ENCODE measurements at regions not wholly inside any gene's neighbourhood (a gene's known extent, or its start where the extent isn't known, plus 50 kb on each side); places are given as distances from the start of the nearest gene placed in this dataset.

DNA sequence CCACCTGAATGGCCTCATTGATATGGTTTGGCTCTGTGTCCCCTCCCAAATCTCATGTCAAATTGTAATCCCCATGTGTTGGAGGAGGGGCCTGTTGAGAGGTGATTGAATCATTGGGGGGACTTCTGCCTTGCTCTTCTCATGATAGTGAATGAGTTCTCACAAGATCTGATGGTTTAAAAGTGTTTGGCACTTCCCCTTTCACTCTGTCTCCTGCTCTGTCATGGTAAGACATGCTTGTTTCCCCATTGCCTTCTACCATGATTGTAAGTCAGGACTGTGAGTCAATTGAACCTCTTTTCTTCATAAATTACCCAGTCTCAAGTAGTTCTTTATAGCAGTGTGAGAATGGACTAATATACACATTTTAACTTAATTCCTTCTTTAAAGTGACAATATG is 146.8 kb upstream of the KCNJ3 start:
- Histone ChIP-seq H3K27ac (ENCODE audit: low read depth, low read length, poor library complexity, severe bottlenecking) (no peak overlapping the region), H3K9me3 (ENCODE audit: low read length) (no peaks in the 10 kb centered on the region), H3K36me3 (ENCODE audit: insufficient read depth, low read length) (no peaks in the 10 kb centered on the region), H2AFZ (ENCODE audit: low read length) (no peak overlapping the region), H3K4me3 (ENCODE audit: low read depth, low read length, poor library complexity, severe bottlenecking) (no peak overlapping the region), H3K79me2 (ENCODE audit: insufficient read depth, low read depth, low read length) (no peaks in the 10 kb centered on the region), H4K20me1 (ENCODE audit: insufficient read depth, low read length) (no peaks in the 10 kb centered on the region), H3K4me1 (ENCODE audit: insufficient read depth, low read length, poor library complexity, severe bottlenecking) (no peaks in the 10 kb centered on the region), H3K4me2 (ENCODE audit: low read length) (no peak overlapping the region), H3K9me2 (ENCODE audit: insufficient read depth, low read length) (no peaks in the 10 kb centered on the region)
- intact Hi-C loops (cut with micrococcal nuclease; ENCODE audit: unreplicated experiment), result no loop called here
- no TSS peak for BruUV-seq (replicated peaks)
- POLR2A ChIA-PET, result no interaction called here
- DNase-seq (ENCODE audit: low spot score), result no peak
- TF ChIP-seq EZH2phosphoT487 (IDR thresholded peaks at IDR 0.05; ENCODE audit: borderline replicate concordance, low read depth, low read length), result no peak
- TF ChIP-seq, protein P1, sequence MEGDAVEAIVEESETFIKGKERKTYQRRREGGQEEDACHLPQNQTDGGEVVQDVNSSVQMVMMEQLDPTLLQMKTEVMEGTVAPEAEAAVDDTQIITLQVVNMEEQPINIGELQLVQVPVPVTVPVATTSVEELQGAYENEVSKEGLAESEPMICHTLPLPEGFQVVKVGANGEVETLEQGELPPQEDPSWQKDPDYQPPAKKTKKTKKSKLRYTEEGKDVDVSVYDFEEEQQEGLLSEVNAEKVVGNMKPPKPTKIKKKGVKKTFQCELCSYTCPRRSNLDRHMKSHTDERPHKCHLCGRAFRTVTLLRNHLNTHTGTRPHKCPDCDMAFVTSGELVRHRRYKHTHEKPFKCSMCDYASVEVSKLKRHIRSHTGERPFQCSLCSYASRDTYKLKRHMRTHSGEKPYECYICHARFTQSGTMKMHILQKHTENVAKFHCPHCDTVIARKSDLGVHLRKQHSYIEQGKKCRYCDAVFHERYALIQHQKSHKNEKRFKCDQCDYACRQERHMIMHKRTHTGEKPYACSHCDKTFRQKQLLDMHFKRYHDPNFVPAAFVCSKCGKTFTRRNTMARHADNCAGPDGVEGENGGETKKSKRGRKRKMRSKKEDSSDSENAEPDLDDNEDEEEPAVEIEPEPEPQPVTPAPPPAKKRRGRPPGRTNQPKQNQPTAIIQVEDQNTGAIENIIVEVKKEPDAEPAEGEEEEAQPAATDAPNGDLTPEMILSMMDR (conservative IDR thresholded peaks at IDR 0.05; ENCODE audit: low read length), result no peak
- CTCF ChIA-PET (ENCODE audit: unreplicated experiment), result no interaction called here

- no peak for DNase-seq (ENCODE audit: low spot score)
- no peak for TF ChIP-seq EZH2phosphoT487 (IDR thresholded peaks at IDR 0.05; ENCODE audit: borderline replicate concordance, low read depth, low read length)
- TF ChIP-seq, protein P1 (conservative IDR thresholded peaks at IDR 0.05; ENCODE audit: low read length), result no peak
- POLR2A ChIA-PET, result no interaction called here
- Histone ChIP-seq H3K9me3 (ENCODE audit: low read length) (no peaks in the 10 kb centered on the region), H3K4me1 (ENCODE audit: insufficient read depth, low read length, poor library complexity, severe bottlenecking) (no peaks in the 10 kb centered on the region), H2AFZ (ENCODE audit: low read length) (no peak overlapping the region), H3K27ac (ENCODE audit: low read depth, low read length, poor library complexity, severe bottlenecking) (no peak overlapping the region), H3K79me2 (ENCODE audit: insufficient read depth, low read depth, low read length) (no peaks in the 10 kb centered on the region), H3K36me3 (ENCODE audit: insufficient read depth, low read length) (no peaks in the 10 kb centered on the region), H4K20me1 (ENCODE audit: insufficient read depth, low read length) (no peaks in the 10 kb centered on the region), H3K4me3 (ENCODE audit: low read depth, low read length, poor library complexity, severe bottlenecking) (no peak overlapping the region), H3K4me2 (ENCODE audit: low read length) (no peak overlapping the region), H3K9me2 (ENCODE audit: insufficient read depth, low read length) (no peaks in the 10 kb centered on the region)
- intact Hi-C loops (cut with micrococcal nuclease; ENCODE audit: unreplicated experiment), result no loop called here
- CTCF ChIA-PET (ENCODE audit: unreplicated experiment), result no interaction called here
- BruUV-seq (replicated peaks), result no TSS peak
These were observed 144.4 kb upstream of the KCNJ3 start for GRCh38 chr2:154554046-154554445.

DNA sequence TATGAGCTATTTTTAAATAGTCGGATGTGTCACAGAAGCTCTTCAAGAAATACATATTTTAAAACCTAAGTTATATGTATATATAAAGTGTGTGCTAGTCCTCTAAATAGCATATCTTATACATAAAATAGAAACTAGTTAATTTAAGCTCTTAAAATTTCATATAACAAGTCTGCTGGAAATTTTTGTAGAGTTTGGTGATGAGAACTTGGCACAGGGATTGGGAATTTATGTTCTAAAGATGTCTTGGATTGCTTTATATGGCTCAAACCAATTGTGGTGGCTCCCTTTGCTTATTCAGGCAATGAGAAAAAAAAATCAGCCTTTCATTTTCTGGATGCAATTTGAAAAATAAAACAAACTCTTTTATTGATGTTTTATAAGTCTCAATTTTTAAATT is 142.8 kb upstream of the KCNJ3 start:
- H3K79me2 ChIP-seq (ENCODE audit: insufficient read depth, low read depth, low read length), result no peaks in the 10 kb centered on the region
- no peaks in the 10 kb centered on the region for H3K9me3 ChIP-seq (ENCODE audit: low read length)
- H4K20me1 ChIP-seq (ENCODE audit: insufficient read depth, low read length), result no peaks in the 10 kb centered on the region
- DNase-seq (ENCODE audit: low spot score), result no peak
- CTCF ChIA-PET (ENCODE audit: unreplicated experiment), result no interaction called here
- no peak overlapping the region for H3K4me2 ChIP-seq (ENCODE audit: low read length)
- H3K9me2 ChIP-seq (ENCODE audit: insufficient read depth, low read length), result no peaks in the 10 kb centered on the region
- no peaks in the 10 kb centered on the region for H3K4me1 ChIP-seq (ENCODE audit: insufficient read depth, low read length, poor library complexity, severe bottlenecking)
- no peak overlapping the region for H2AFZ ChIP-seq (ENCODE audit: low read length)
- H3K27ac ChIP-seq (ENCODE audit: low read depth, low read length, poor library complexity, severe bottlenecking), result no peak overlapping the region
- intact Hi-C loops (cut with micrococcal nuclease; ENCODE audit: unreplicated experiment), result no loop called here
- no peak overlapping the region for H3K4me3 ChIP-seq (ENCODE audit: low read depth, low read length, poor library complexity, severe bottlenecking)
- POLR2A ChIA-PET, result interaction anchor here (0.9 to 1.0 kb wide), 2 partner anchors 23 to 128 kb away, joined by 3 read pairs; no protein-coding TSS in a partner anchor
- no peaks in the 10 kb centered on the region for H3K36me3 ChIP-seq (ENCODE audit: insufficient read depth, low read length)
- BruUV-seq (replicated peaks), result no TSS peak
- TF ChIP-seq EZH2phosphoT487 (IDR thresholded peaks at IDR 0.05; ENCODE audit: borderline replicate concordance, low read depth, low read length), result no peak
- TF ChIP-seq, protein P1 (conservative IDR thresholded peaks at IDR 0.05; ENCODE audit: low read length), result no peak
